ENCODE measurements at regions not wholly inside any gene's neighbourhood (a gene's known extent, or its start where the extent isn't known, plus 50 kb on each side); places are given as distances from the start of the nearest gene placed in this dataset.

- no TSS peak for BruUV-seq (replicated peaks)
- RAD21 ChIA-PET (ENCODE audit: unreplicated experiment), result no interaction called here
These were observed 359.3 kb downstream of the PLPP3 start for GRCh38 chr1:56220021-56220420.

More at GRCh38 chr1:56220021-56220420, 359.3 kb downstream of the PLPP3 start:
- H3K27ac ChIP-seq (ENCODE audit: control insufficient read depth, insufficient read depth), result no peak overlapping the region
- intact Hi-C loops (cut with micrococcal nuclease; ENCODE audit: unreplicated experiment) (no loop called here), in situ Hi-C loops (cut with MboI) (no loop called here)
- no peaks in the 10 kb centered on the region for H4K20me1 ChIP-seq (ENCODE audit: control insufficient read depth, insufficient read depth)
- CTCF ChIA-PET, result interaction anchor here (0.6 to 0.7 kb wide), 3 partner anchors 279 to 490 kb away, joined by 3 to 4 read pairs (median 3); partner anchors contain the start of gene PLPP3
- 43% methylated on average over 4 of the region's 4 CpGs for WGBS (ENCODE audit: insufficient coverage, insufficient replicate concordance, low lambda C conversion rate, missing lambda C conversion rate)
- FAIRE-seq (no peak), DNase-seq (ENCODE audit: low read depth, low spot score) (no peak), ATAC-seq (no peak)
- H3K4me2 ChIP-seq (ENCODE audit: control insufficient read depth, insufficient read depth), result no peak overlapping the region
- H3K27me3 ChIP-seq (replicated peaks in 1 of 2; ENCODE audit: control insufficient read depth in 2 of 2, insufficient read depth in 2 of 2, low read length in 1 of 2), result no peaks in the 10 kb centered on the region
- TF ChIP-seq HDAC2 (IDR thresholded peaks at IDR 0.05), result no peak
- TF ChIP-seq CBX5 (IDR thresholded peaks at IDR 0.05; ENCODE audit: low read depth), result no peak
- no peak for TF ChIP-seq BMI1 (IDR thresholded peaks at IDR 0.05; ENCODE audit: borderline replicate concordance)
- no peak for TF ChIP-seq POLR2A (IDR thresholded peaks at IDR 0.05; ENCODE audit: low read depth, low read length)
- TF ChIP-seq NKRF (conservative IDR thresholded peaks at IDR 0.05), result no peak
- no peak for TF ChIP-seq SP1 (IDR thresholded peaks at IDR 0.05; ENCODE audit: low read depth, low read length)
- TF ChIP-seq E2F8 (IDR thresholded peaks at IDR 0.05; ENCODE audit: low read depth, partially characterized antibody), result no peak
- no peak overlapping the region for H2AFZ ChIP-seq (ENCODE audit: control insufficient read depth, low read depth, low read length)
- no peaks in the 10 kb centered on the region for H3K9me3 ChIP-seq (replicated peaks; ENCODE audit: control insufficient read depth, insufficient read depth, low read length)
- no peak overlapping the region for H3K4me3 ChIP-seq
- no peaks in the 10 kb centered on the region for H3K4me1 ChIP-seq (ENCODE audit: control insufficient read depth, insufficient read depth, low read length)
- H3K79me2 ChIP-seq (ENCODE audit: control insufficient read depth, insufficient read depth, low read length), result no peaks in the 10 kb centered on the region
- H3K36me3 ChIP-seq (ENCODE audit: control insufficient read depth in 2 of 2, insufficient read depth in 2 of 2, low read length in 1 of 2), result no peaks in the 10 kb centered on the region
- POLR2A ChIA-PET, result interaction anchor here (1.3 kb wide), 1 partner anchor 8 kb away, joined by 6 read pairs; no protein-coding TSS in a partner anchor
- no peak overlapping the region for H3K9ac ChIP-seq (ENCODE audit: control insufficient read depth, insufficient read depth, low read length)
- SMC1A ChIA-PET (ENCODE audit: uncharacterized antibody, unreplicated experiment), result interaction anchor here (0.7 to 2.6 kb wide), 6 partner anchors 9 to 1019 kb away, joined by 3 to 12 read pairs (median 4); no protein-coding TSS in a partner anchor
